Lung (tissue), 11 donors: ENCODE measurements at regions not wholly inside any gene's neighbourhood (a gene's known extent, or its start where the extent isn't known, plus 50 kb on each side); places are given as distances from the start of the nearest gene placed in this dataset.

Experiments
- ATAC-seq: fragments of 200-7000 bp; cut with Tn5 transposase; one replicate; pipeline ENCODE4 v1.9.1; 2020; ENCODE audit warnings: moderate number of reproducible peaks; ENCODE audit not compliant: insufficient read depth, low FRiP score
- DNase-seq, 3 donors: peaks; one replicate each; pipeline ENCODE4 v3.0.0-alpha.2; 2013 to 2017
- H3K27ac ChIP-seq, 2 donors: one replicate each; pipeline ENCODE4 v1.5.1; 2013; ENCODE audit warnings: mild to moderate bottlenecking in 2 of 2, moderate library complexity in 2 of 2, control low read depth in 1 of 2, inconsistent platforms in 1 of 2, low read depth in 1 of 2, low read length in 1 of 2
- H3K27me3 ChIP-seq, 3 donors: one replicate each; pipeline ENCODE4 v1.5.1; 2013; ENCODE audit warnings: low read length in 2 of 3; ENCODE audit not compliant: control insufficient read depth in 3 of 3, insufficient read depth in 3 of 3
- H3K36me3 ChIP-seq, 4 donors: one replicate each; pipeline ENCODE4 v1.5.1; 2013; ENCODE audit warnings: low read length in 4 of 4, mild to moderate bottlenecking in 1 of 4, moderate library complexity in 1 of 4; ENCODE audit not compliant: control insufficient read depth in 4 of 4, insufficient read depth in 4 of 4
- H3K4me1 ChIP-seq, 5 donors: one replicate each; pipeline ENCODE4 v1.5.1; 2013; ENCODE audit warnings: low read length in 5 of 5, mild to moderate bottlenecking in 2 of 5, moderate library complexity in 1 of 5; ENCODE audit not compliant: control insufficient read depth in 5 of 5, insufficient read depth in 5 of 5
- H3K4me3 ChIP-seq: one replicate; pipeline ENCODE4 v1.5.1; 2013; ENCODE audit warnings: mild to moderate bottlenecking, control low read depth, moderate library complexity
- H3K9ac ChIP-seq, 2 donors: one replicate each; pipeline ENCODE4 v1.5.1; 2013; ENCODE audit warnings: low read length in 2 of 2, control low read depth in 1 of 2; ENCODE audit not compliant: insufficient read depth in 1 of 2
- H3K9me3 ChIP-seq, 4 donors: one replicate each; pipeline ENCODE4 v1.5.1; 2013; ENCODE audit warnings: low read length in 3 of 4, mild to moderate bottlenecking in 1 of 4, moderate library complexity in 1 of 4; ENCODE audit not compliant: control insufficient read depth in 4 of 4, insufficient read depth in 3 of 4
- WGBS, 2 donors: extraction: QIAGEN DNeasy Blood & Tissue Kit; methylation state at CpG; one replicate each; pipeline ENCODE4 v1.1.7; 2013; 5-methylcytosine and 5-hydroxymethylcytosine counted together
- TF ChIP-seq, protein P1 (sequence below): IDR thresholded peaks from 2 replicates; pipeline ENCODE4 v1.5.1; 2012; ENCODE audit warnings: mild to moderate bottlenecking; ENCODE audit errors: control extremely low read depth, extremely low read depth
- donor health status: control.
- donor health status: control.
- donor health status: Bipolar disorder and iron deficiency.
- donor health status: healthy.
- donor health status: DM: yes; HTN: yes; CAD: no.

GRCh38 chr3:151995091-151995490 is 121.6 kb downstream of the SUCNR1 start:
- Histone ChIP-seq H3K27me3 (no peaks in the 10 kb centered on the region), H3K4me3 (no peak overlapping the region), H3K9ac (no peak overlapping the region), H3K27ac (no peak overlapping the region), H3K4me1 (peaks cover 0 to 5% (median 0%) of the 10 kb centered on the region in 5 donors), H3K9me3 (no peaks in the 10 kb centered on the region), H3K36me3 (no peaks in the 10 kb centered on the region)
- TF ChIP-seq, protein P1, sequence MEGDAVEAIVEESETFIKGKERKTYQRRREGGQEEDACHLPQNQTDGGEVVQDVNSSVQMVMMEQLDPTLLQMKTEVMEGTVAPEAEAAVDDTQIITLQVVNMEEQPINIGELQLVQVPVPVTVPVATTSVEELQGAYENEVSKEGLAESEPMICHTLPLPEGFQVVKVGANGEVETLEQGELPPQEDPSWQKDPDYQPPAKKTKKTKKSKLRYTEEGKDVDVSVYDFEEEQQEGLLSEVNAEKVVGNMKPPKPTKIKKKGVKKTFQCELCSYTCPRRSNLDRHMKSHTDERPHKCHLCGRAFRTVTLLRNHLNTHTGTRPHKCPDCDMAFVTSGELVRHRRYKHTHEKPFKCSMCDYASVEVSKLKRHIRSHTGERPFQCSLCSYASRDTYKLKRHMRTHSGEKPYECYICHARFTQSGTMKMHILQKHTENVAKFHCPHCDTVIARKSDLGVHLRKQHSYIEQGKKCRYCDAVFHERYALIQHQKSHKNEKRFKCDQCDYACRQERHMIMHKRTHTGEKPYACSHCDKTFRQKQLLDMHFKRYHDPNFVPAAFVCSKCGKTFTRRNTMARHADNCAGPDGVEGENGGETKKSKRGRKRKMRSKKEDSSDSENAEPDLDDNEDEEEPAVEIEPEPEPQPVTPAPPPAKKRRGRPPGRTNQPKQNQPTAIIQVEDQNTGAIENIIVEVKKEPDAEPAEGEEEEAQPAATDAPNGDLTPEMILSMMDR: no peak
- no peak for ATAC-seq
- WGBS, 2 donors: 84 to 94% methylated on average over 1 of the region's 1 CpG
- peak; percentile 41 to 80 (median 77) for DNase-seq

DNA sequence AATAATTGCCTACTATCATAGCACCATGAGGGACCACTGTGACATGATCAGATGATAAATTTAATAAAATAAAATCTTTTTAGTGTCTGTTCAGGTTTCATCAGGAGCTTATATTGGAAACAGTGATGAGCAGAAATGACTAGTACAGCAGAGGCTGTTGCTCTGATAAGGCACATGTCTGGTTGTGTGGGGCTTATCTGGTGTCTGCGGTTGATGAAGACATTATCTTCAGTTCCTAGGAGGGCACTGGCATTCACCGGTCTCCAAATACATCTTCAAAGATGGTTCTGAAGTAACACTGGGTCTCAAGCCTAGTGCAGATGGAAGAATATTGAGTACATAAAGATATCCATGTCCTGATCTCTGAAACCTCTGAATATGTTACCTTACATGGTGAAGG is 125.3 kb downstream of the SUCNR1 start:
- ATAC-seq (no peak), DNase-seq (no peak)
- no peaks in the 10 kb centered on the region for H3K36me3 ChIP-seq
- no peaks in the 10 kb centered on the region for H3K27me3 ChIP-seq
- WGBS, 2 donors: 92 to 100% methylated on average over 2 of the region's 2 CpGs
- no peaks in the 10 kb centered on the region for H3K9me3 ChIP-seq
- no peak overlapping the region for H3K27ac ChIP-seq
- H3K4me1 ChIP-seq: peaks cover 0 to 5% (median 0%) of the 10 kb centered on the region in 5 donors
- TF ChIP-seq, protein P1: no peak
- H3K4me3 ChIP-seq: no peak overlapping the region
- no peak overlapping the region for H3K9ac ChIP-seq

DNA sequence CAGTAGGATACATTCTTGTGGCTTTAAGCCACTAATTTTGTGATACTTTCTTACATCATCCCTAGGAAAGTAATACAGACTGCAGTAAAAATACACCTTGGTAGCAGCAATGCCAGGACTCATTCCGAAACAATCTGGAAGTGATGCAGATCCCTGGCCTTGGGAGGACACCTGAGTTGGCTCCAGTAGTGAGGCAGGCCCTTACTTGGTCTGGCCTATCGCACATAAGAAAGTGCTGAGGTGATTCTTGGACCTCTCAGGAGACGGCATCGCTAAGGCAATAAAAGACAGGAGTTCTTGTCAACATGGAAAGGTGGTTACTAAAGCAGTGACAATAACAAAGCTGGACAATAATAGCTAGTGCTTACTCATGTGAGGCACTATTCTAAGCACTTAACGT is 126.5 kb downstream of the SUCNR1 start:
- WGBS, 2 donors: 95% methylated on average over 5 of the region's 5 CpGs
- ATAC-seq (no peak), DNase-seq (no peak)
- Histone ChIP-seq H3K9ac (no peak overlapping the region), H3K4me1 (peaks cover 0 to 4% (median 0%) of the 10 kb centered on the region in 5 donors), H3K36me3 (no peaks in the 10 kb centered on the region), H3K9me3 (no peaks in the 10 kb centered on the region), H3K4me3 (no peak overlapping the region), H3K27me3 (no peaks in the 10 kb centered on the region), H3K27ac (no peak overlapping the region)
- TF ChIP-seq, protein P1: no peak
